Muscle layer of colon (tissue), 2 donors: ENCODE measurements at regions not wholly inside any gene's neighbourhood (a gene's known extent, or its start where the extent isn't known, plus 50 kb on each side); places are given as distances from the start of the nearest gene placed in this dataset.
A peak's percentile ranks its signal among the peaks of the same experiment; 100 is the strongest.

Source experiments
- H3K27ac ChIP-seq: one replicate; pipeline ENCODE4 v1.7.0; 2013; ENCODE audit warnings: low read depth, mild to moderate bottlenecking, low read length, moderate library complexity
- H3K27me3 ChIP-seq, 2 donors: one replicate each; pipeline ENCODE4 v1.7.0; 2013; ENCODE audit warnings: low read length in 2 of 2, mild to moderate bottlenecking in 2 of 2; ENCODE audit not compliant: insufficient read depth in 2 of 2, control insufficient read depth in 1 of 2
- H3K36me3 ChIP-seq: one replicate; pipeline ENCODE4 v1.7.0; 2013; ENCODE audit warnings: mild to moderate bottlenecking, low read length; ENCODE audit not compliant: insufficient read depth
- H3K4me1 ChIP-seq: one replicate; pipeline ENCODE4 v1.7.0; 2013; ENCODE audit warnings: mild to moderate bottlenecking, low read length; ENCODE audit not compliant: insufficient read depth
- H3K4me3 ChIP-seq, 2 donors: one replicate each; pipeline ENCODE4 v1.7.0; 2013; ENCODE audit warnings: low read length in 2 of 2, low read depth in 1 of 2, mild to moderate bottlenecking in 1 of 2, moderate library complexity in 1 of 2
- H3K9ac ChIP-seq: one replicate; pipeline ENCODE4 v1.7.0; 2013; ENCODE audit warnings: low read length
- H3K9me3 ChIP-seq: one replicate; pipeline ENCODE4 v1.7.0; 2013; ENCODE audit warnings: mild to moderate bottlenecking, low read length
- donor health status: abdominal sarcoma.
- donor health status: Adenocarcinoma of cecum.

DNA sequence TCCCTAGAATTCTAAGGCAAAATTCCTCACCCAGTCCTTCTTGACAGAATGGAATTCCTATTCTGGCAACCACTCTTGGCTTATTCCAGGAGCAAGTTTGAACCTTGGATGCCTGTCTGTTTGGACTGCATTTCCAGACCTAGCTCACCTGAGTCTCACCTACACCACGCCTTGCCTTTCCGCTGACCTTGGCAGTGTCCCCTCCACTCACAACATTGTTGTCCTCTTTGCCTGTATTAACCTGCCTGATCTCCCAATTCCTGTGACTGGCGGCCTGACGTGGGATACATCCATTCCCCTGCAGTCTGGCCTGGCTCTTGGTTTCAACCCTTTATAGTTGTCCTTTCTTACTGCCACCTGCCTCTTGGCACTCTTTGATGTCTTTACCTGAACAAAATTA, 281.4 kb upstream of the SOX4 start:
- H3K27ac ChIP-seq, result no peak overlapping the region
- no peaks in the 10 kb centered on the region for H3K4me1 ChIP-seq
- no peak overlapping the region for H3K9ac ChIP-seq
- H3K4me3 ChIP-seq, result no peak overlapping the region
- H3K27me3 ChIP-seq, result no peaks in the 10 kb centered on the region
- H3K36me3 ChIP-seq, result no peaks in the 10 kb centered on the region
- H3K9me3 ChIP-seq, result no peaks in the 10 kb centered on the region

DNA sequence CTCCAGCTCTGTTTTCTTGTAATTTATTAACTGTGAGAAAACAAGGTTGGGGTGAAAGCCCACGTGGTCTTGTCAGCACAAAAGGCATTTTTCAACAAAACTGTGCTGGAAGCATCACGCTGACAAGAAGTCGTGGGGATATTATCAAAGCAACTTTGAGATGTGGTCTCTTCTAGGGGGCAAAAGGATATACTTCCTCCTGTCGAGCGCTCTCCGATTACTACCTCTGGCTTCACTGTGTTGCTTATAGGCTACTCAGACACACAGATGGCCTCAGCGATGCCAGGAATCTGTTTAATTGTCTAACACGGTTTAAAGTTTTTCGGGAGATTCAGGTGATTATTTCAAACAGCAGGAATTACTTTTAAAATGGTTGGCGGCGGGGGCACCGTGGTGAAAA, 275.9 kb upstream of the SOX4 start:
- no peak overlapping the region for H3K4me3 ChIP-seq
- no peaks in the 10 kb centered on the region for H3K27me3 ChIP-seq
- no peaks in the 10 kb centered on the region for H3K9me3 ChIP-seq
- no peak overlapping the region for H3K27ac ChIP-seq
- no peaks in the 10 kb centered on the region for H3K36me3 ChIP-seq
- H3K4me1 ChIP-seq, result no peaks in the 10 kb centered on the region
- H3K9ac ChIP-seq, result no peak overlapping the region

DNA sequence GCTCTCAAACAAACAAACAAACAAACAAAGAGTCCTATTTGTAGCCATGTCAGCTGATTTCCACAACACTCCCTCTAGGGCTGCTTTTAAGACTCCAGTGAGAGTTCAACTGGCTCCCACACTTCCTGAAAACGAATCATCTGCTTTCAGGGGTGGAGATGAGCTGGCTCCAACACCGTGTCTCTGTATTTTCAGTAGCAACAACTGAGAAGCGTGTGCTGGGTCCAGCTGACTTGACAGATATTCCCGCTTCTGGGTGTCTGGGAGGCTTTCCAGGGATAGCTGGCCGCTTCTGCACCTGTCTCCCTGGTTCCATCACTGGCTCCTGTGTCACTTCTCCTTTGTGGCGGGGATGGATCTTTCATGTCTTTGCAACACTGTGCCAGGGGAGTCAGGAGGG, 272.5 kb upstream of the SOX4 start:
- no peak overlapping the region for H3K27ac ChIP-seq
- H3K9me3 ChIP-seq, result no peaks in the 10 kb centered on the region
- H3K4me1 ChIP-seq, result no peaks in the 10 kb centered on the region
- no peaks in the 10 kb centered on the region for H3K27me3 ChIP-seq
- no peak overlapping the region for H3K4me3 ChIP-seq
- H3K36me3 ChIP-seq, result no peaks in the 10 kb centered on the region
- H3K9ac ChIP-seq, result no peak overlapping the region

DNA sequence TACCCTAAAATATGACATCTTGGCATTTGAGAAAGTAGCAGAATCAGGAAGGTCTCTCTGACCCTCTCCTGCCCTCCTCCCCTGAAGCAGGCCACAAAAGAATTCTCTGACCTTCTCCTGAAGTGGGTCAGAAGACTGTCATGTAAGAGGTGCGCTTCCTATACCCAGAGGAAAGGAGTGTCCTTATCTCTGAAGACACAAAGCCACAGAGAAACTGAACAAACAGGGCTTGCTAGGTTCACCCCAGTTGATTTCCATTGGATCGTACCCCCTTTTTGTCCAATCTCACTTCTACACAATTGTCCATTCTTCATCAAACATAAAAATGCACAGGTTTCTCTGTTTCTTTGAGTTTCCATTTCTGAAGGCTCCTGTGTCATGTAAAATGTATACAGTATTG, 272.0 kb upstream of the SOX4 start:
- Histone ChIP-seq H3K9me3 (no peaks in the 10 kb centered on the region), H3K36me3 (no peaks in the 10 kb centered on the region), H3K4me3 (no peak overlapping the region), H3K27ac (no peak overlapping the region), H3K27me3 (no peaks in the 10 kb centered on the region), H3K4me1 (no peaks in the 10 kb centered on the region), H3K9ac (no peak overlapping the region)

- Histone ChIP-seq H3K27ac (no peak overlapping the region), H3K9me3 (no peaks in the 10 kb centered on the region), H3K4me1 (no peaks in the 10 kb centered on the region), H3K9ac (no peak overlapping the region), H3K27me3 (no peaks in the 10 kb centered on the region), H3K36me3 (no peaks in the 10 kb centered on the region), H3K4me3 (no peak overlapping the region)
Measured at GRCh38 chr6:21323577-21323976, 270.0 kb upstream of the SOX4 start.

- H3K27ac ChIP-seq, result no peak overlapping the region
Measured at GRCh38 chr6:21325201-21325856, 268.2 kb upstream of the SOX4 start.

DNA sequence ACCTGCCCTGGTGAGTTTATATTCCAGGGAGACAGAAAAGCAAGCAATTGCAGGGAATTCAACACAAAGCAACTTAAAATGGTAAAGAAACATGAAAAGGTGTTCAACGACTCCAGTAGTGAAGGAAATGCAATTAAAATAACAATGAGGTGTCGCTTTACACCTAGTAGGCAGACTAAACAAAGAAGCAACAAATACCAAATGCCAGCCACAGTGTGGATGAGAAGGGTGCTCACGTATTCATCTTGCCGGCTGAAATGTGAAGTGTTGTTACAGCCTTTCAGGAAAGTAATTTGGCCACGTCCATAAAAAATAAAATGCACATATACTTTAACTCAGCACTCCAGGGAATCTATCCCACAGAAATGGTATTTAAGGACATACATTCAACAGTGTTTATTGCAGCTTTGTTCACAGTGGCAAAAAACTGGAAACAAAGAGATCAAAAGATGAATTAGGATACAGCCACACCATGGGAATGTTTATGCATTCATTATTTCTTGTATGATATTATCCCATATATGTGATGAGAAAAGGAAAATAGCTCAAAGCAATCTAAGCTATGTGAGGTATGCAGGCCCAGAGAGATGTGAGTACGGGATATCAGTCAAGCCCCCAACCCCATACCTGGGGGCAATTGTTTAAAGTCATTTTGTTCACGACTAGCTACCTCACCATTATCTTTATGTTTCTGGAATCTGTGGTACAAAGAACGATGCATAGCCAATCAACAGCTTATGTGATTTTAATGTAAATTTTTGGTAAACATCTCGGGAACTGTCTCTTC, 266.0 kb upstream of the SOX4 start:
- Histone ChIP-seq H3K9me3 (no peaks in the 10 kb centered on the region), H3K27ac (no peak overlapping the region), H3K9ac (no peak overlapping the region), H3K27me3 (no peaks in the 10 kb centered on the region), H3K4me3 (no peak overlapping the region), H3K36me3 (no peaks in the 10 kb centered on the region), H3K4me1 (peaks cover 14% of the 10 kb centered on the region)

More at GRCh38 chr6:21325201-21325856, 268.2 kb upstream of the SOX4 start:
- Histone ChIP-seq H3K36me3 (no peaks in the 10 kb centered on the region), H3K9me3 (no peaks in the 10 kb centered on the region), H3K9ac (no peak overlapping the region), H3K27me3 (no peaks in the 10 kb centered on the region), H3K4me3 (no peak overlapping the region), H3K4me1 (no peaks in the 10 kb centered on the region)

GRCh38 chr6:21331235-21331634, 262.3 kb upstream of the SOX4 start:
- peak overlapping the region; percentile 34 for H3K27ac ChIP-seq
- no peak overlapping the region for H3K9ac ChIP-seq
- peaks cover 14% of the 10 kb centered on the region for H3K4me1 ChIP-seq
- H3K27me3 ChIP-seq, result no peaks in the 10 kb centered on the region
- H3K36me3 ChIP-seq, result no peaks in the 10 kb centered on the region
- H3K4me3 ChIP-seq, result no peak overlapping the region
- no peaks in the 10 kb centered on the region for H3K9me3 ChIP-seq

DNA sequence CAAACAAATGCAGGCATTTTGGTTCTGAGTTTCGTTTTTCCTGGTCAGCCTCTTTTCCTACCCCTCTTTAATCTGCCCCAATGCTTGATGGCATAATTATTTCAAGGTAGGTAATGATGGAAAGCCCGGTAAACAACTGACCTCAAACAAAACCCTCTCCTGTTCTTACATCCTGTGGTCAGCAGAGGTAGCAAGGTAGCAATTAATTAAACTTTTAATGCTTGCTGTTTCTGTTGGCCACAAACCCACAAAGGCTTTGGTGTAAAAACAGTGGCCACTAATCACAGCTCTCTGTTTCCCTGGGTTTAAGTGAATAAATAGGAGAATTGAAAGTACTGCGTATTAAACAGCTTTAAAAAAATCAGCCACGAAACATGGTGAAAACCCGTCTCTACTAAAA, 261.5 kb upstream of the SOX4 start:
- Histone ChIP-seq H3K27me3 (no peaks in the 10 kb centered on the region), H3K27ac (no peak overlapping the region), H3K9ac (no peak overlapping the region), H3K9me3 (no peaks in the 10 kb centered on the region), H3K36me3 (no peaks in the 10 kb centered on the region), H3K4me1 (peaks cover 14% of the 10 kb centered on the region), H3K4me3 (no peak overlapping the region)

DNA sequence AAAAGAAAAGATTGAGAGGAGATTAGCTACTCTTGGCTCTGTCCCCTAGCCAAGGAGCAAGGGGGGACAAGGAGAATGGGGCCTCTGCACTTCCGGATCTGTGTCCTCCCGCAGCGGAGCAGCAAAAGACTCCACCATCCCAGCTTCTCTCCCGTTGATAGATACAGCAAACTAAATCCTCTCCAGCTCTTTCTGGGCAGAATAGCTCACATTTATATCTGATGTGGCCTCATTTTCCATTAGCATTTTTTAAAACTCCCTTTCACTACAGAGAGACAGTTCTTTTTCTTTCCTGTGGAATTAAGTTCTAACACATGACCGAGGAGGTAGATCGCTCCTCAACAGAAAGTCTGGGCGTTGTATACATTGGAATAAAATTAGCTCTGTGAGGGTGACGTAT, 260.9 kb upstream of the SOX4 start:
- H3K4me3 ChIP-seq, result no peak overlapping the region
- no peaks in the 10 kb centered on the region for H3K36me3 ChIP-seq
- H3K27ac ChIP-seq, result no peak overlapping the region

GRCh38 chr6:21333715-21334114, 259.8 kb upstream of the SOX4 start:
- Histone ChIP-seq H3K27me3 (no peaks in the 10 kb centered on the region), H3K9me3 (no peaks in the 10 kb centered on the region), H3K4me1 (peaks cover 14% of the 10 kb centered on the region), H3K36me3 (no peaks in the 10 kb centered on the region), H3K4me3 (no peak overlapping the region), H3K27ac (no peak overlapping the region), H3K9ac (no peak overlapping the region)

More for the DNA sequence above, 260.9 kb upstream of the SOX4 start:
- Histone ChIP-seq H3K9ac (no peak overlapping the region), H3K9me3 (no peaks in the 10 kb centered on the region), H3K27me3 (no peaks in the 10 kb centered on the region), H3K4me1 (peaks cover 14% of the 10 kb centered on the region)

DNA sequence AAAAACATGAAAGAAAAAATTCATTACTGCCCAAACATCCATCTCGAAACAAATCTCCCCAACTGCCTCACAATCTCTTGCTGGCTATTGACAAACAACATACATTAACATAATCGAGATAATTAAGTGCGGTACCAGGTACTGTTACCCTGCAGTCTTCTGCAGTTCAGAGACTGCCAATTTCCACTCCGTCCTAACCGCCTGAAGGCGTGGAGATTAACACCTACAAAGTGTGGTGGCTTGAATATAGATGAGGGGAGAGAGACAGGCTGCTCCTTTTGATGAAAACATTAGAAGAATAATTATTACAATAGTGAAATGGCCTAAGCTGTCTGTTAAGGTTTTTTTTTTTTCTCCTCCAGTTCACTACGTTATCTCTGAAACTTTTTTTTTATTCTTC, 258.9 kb upstream of the SOX4 start:
- H3K4me3 ChIP-seq, result no peak overlapping the region
- no peaks in the 10 kb centered on the region for H3K27me3 ChIP-seq
- H3K27ac ChIP-seq, result no peak overlapping the region
- no peaks in the 10 kb centered on the region for H3K36me3 ChIP-seq
- H3K9me3 ChIP-seq, result no peaks in the 10 kb centered on the region
- no peak overlapping the region for H3K9ac ChIP-seq
- peaks cover 14% of the 10 kb centered on the region for H3K4me1 ChIP-seq
